ENCODE measurements at regions not wholly inside any gene's neighbourhood (a gene's known extent, or its start where the extent isn't known, plus 50 kb on each side); places are given as distances from the start of the nearest gene placed in this dataset.

DNA sequence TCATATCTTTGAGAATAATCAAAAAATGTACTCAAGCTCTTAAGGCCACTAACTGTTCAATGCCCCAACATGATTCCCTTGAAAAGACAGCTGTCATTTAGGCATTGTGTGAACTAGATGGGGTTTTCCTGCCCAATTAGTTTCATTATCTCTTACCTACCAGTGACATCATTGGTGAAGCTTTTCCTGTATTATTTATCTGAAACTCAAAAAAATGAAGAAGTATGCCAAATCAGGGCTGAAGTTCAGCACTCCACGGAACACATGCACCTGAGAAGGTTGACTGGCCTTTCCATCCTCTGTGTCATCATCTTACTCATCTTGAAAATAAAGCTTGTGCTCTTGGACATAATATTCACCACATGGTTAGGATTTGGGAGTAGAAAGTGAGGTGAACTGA lies 126.4 kb downstream of the TXNL1 start:
- TF ChIP-seq POLR2AphosphoS5 (IDR thresholded peaks at IDR 0.05): no peak
- TF ChIP-seq, protein P1, sequence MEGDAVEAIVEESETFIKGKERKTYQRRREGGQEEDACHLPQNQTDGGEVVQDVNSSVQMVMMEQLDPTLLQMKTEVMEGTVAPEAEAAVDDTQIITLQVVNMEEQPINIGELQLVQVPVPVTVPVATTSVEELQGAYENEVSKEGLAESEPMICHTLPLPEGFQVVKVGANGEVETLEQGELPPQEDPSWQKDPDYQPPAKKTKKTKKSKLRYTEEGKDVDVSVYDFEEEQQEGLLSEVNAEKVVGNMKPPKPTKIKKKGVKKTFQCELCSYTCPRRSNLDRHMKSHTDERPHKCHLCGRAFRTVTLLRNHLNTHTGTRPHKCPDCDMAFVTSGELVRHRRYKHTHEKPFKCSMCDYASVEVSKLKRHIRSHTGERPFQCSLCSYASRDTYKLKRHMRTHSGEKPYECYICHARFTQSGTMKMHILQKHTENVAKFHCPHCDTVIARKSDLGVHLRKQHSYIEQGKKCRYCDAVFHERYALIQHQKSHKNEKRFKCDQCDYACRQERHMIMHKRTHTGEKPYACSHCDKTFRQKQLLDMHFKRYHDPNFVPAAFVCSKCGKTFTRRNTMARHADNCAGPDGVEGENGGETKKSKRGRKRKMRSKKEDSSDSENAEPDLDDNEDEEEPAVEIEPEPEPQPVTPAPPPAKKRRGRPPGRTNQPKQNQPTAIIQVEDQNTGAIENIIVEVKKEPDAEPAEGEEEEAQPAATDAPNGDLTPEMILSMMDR (IDR thresholded peaks at IDR 0.05): no peak
